SK-N-SH treated with all-trans-retinoic acid at 6 μM for 48 hours (cell line): ENCODE measurements at regions not wholly inside any gene's neighbourhood (a gene's known extent, or its start where the extent isn't known, plus 50 kb on each side); places are given as distances from the start of the nearest gene placed in this dataset.
A peak's percentile ranks its signal among the peaks of the same experiment; 100 is the strongest.

Source experiments
- ATAC-seq: fragments of 200-7000 bp; cut with Tn5 transposase; 3 replicates; pipeline ENCODE4 v1.9.1; 2020; ENCODE audit warnings: mild to moderate bottlenecking, moderate library complexity
- ARNTL ChIP-seq: fragments of 450-650 bp; formaldehyde crosslinking; IDR thresholded peaks from 2 replicates; pipeline ENCODE4 v1.5.0; 2020; ENCODE audit warnings: low read depth, mild to moderate bottlenecking, moderate library complexity, borderline replicate concordance
- BACH2 ChIP-seq: fragments of 250-450 bp; sonication (Bioruptor Pico); IDR thresholded peaks from 2 replicates; pipeline ENCODE4 v1.9.0; 2021; ENCODE audit warnings: mild to moderate bottlenecking, borderline replicate concordance
- ESRRG ChIP-seq: fragments of 250-450 bp; sonication (Bioruptor Pico); IDR thresholded peaks from 2 replicates; pipeline ENCODE4 v1.6.1; 2021; ENCODE audit warnings: mild to moderate bottlenecking
- GLIS3 ChIP-seq: fragments of 250-450 bp; sonication (Bioruptor Pico); IDR thresholded peaks from 2 replicates; pipeline ENCODE4 v1.5.0; 2020; ENCODE audit warnings: mild to moderate bottlenecking, moderate library complexity
- ISL1 ChIP-seq: fragments of 250-450 bp; sonication (Bioruptor Pico); IDR thresholded peaks from 2 replicates; pipeline ENCODE4 v2.1.2; 2022; ENCODE audit warnings: mild to moderate bottlenecking, moderate library complexity
- POU6F1 ChIP-seq: fragments of 250-450 bp; sonication (Bioruptor Pico); IDR thresholded peaks from 2 replicates; pipeline ENCODE4 v1.8.0; 2021; ENCODE audit warnings: low read depth, mild to moderate bottlenecking, moderate library complexity, borderline replicate concordance
- PPARA ChIP-seq: fragments of 250-450 bp; sonication (Bioruptor Pico); IDR thresholded peaks from 2 replicates; pipeline ENCODE4 v1.5.0; 2020; ENCODE audit warnings: mild to moderate bottlenecking, borderline replicate concordance
- SNAI2 ChIP-seq: fragments of 250-450 bp; sonication (Bioruptor Pico); IDR thresholded peaks from 2 replicates; pipeline ENCODE4 v1.5.0; 2020; ENCODE audit warnings: mild to moderate bottlenecking, moderate library complexity
- TCF4 ChIP-seq: fragments of 250-450 bp; sonication (Bioruptor Pico); IDR thresholded peaks from 2 replicates; pipeline ENCODE4 v1.8.0; 2021; ENCODE audit warnings: mild to moderate bottlenecking, moderate library complexity, borderline replicate concordance
- TOX ChIP-seq: fragments of 250-450 bp; sonication (Bioruptor Pico); IDR thresholded peaks from 2 replicates; pipeline ENCODE4 v1.8.0; 2021; ENCODE audit warnings: mild to moderate bottlenecking, moderate library complexity, borderline replicate concordance
- ZC3H10 ChIP-seq: fragments of 250-450 bp; sonication (Bioruptor Pico); IDR thresholded peaks from 2 replicates; pipeline ENCODE4 v1.5.1; 2021; ENCODE audit warnings: mild to moderate bottlenecking, moderate library complexity
- ZFP3 ChIP-seq: fragments of 250-450 bp; sonication (Bioruptor Pico); IDR thresholded peaks from 2 replicates; pipeline ENCODE4 v1.5.0; 2020; ENCODE audit warnings: mild to moderate bottlenecking, moderate library complexity
- ZFP30 ChIP-seq: fragments of 450-650 bp; formaldehyde crosslinking; IDR thresholded peaks from 2 replicates; pipeline ENCODE4 v1.5.0; 2022; ENCODE audit warnings: mild to moderate bottlenecking, moderate library complexity
- ZNF565 ChIP-seq: fragments of 450-650 bp; formaldehyde crosslinking; conservative IDR thresholded peaks from 2 replicates; pipeline ENCODE4 v1.5.0; 2020; ENCODE audit warnings: low read depth, mild to moderate bottlenecking, moderate library complexity
- ZNF70 ChIP-seq: fragments of 450-650 bp; formaldehyde crosslinking; IDR thresholded peaks from 2 replicates; pipeline ENCODE4 v1.5.0; 2020; ENCODE audit warnings: mild to moderate bottlenecking, moderate library complexity
- ZNF8 ChIP-seq: fragments of 450-650 bp; formaldehyde crosslinking; IDR thresholded peaks from 2 replicates; pipeline ENCODE4 v1.5.0; 2020; ENCODE audit warnings: mild to moderate bottlenecking, moderate library complexity
- TF ChIP-seq, protein P1 (sequence below): fragments of 250-450 bp; sonication (Bioruptor Pico); IDR thresholded peaks from 2 replicates; pipeline ENCODE4 v1.5.1; 2021; ENCODE audit warnings: mild to moderate bottlenecking, moderate library complexity
- TF ChIP-seq, protein P2 (sequence below): fragments of 250-450 bp; sonication (Bioruptor Pico); IDR thresholded peaks from 2 replicates; pipeline ENCODE4 v1.5.1; 2020; ENCODE audit warnings: low read depth, mild to moderate bottlenecking, moderate library complexity
- TF ChIP-seq, protein P3 (sequence below): fragments of 250-450 bp; sonication (Bioruptor Pico); IDR thresholded peaks from 2 replicates; pipeline ENCODE4 v1.8.0; 2020; ENCODE audit warnings: mild to moderate bottlenecking, moderate library complexity, borderline replicate concordance

DNA sequence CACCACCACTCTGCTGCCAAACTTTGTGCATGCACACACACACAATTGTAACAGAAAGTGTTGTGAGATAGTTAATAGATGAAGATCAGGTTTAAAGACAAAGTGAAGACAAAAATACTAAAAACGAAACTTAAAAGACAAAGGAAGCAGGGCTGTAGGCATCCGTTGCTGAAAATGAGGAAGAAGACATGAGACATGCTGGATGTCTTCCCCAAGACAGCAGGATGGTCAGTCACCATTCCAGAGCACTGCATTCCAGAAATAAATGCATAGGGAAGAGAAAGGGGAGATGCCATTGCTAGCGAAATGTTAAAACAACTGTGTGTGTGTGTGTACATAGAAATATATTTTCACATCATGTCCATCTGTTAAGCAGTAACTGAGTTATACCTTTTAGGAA, 520.1 kb downstream of the SUCLA2 start:
- ATAC-seq = peak; percentile 14; the same call in 2 of the 3 replicates
- TF ChIP-seq, protein P1, sequence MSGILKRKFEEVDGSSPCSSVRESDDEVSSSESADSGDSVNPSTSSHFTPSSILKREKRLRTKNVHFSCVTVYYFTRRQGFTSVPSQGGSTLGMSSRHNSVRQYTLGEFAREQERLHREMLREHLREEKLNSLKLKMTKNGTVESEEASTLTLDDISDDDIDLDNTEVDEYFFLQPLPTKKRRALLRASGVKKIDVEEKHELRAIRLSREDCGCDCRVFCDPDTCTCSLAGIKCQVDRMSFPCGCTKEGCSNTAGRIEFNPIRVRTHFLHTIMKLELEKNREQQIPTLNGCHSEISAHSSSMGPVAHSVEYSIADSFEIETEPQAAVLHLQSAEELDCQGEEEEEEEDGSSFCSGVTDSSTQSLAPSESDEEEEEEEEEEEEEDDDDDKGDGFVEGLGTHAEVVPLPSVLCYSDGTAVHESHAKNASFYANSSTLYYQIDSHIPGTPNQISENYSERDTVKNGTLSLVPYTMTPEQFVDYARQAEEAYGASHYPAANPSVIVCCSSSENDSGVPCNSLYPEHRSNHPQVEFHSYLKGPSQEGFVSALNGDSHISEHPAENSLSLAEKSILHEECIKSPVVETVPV (CRISPR knock-in tag) = no peak
- TF ChIP-seq SNAI2 (CRISPR knock-in tag) (no peak), POU6F1 (CRISPR knock-in tag) (no peak), ZC3H10 (CRISPR knock-in tag) (no peak), ZFP3 (CRISPR knock-in tag) (no peak), TOX (CRISPR knock-in tag) (no peak), ESRRG (CRISPR knock-in tag) (no peak), BACH2 (CRISPR knock-in tag) (no peak), ZNF70 (CRISPR knock-in tag) (no peak)
- TF ChIP-seq, protein P2, sequence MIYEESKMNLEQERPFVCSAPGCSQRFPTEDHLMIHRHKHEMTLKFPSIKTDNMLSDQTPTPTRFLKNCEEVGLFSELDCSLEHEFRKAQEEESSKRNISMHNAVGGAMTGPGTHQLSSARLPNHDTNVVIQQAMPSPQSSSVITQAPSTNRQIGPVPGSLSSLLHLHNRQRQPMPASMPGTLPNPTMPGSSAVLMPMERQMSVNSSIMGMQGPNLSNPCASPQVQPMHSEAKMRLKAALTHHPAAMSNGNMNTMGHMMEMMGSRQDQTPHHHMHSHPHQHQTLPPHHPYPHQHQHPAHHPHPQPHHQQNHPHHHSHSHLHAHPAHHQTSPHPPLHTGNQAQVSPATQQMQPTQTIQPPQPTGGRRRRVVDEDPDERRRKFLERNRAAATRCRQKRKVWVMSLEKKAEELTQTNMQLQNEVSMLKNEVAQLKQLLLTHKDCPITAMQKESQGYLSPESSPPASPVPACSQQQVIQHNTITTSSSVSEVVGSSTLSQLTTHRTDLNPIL (CRISPR knock-in tag) = no peak
- TF ChIP-seq, protein P3, sequence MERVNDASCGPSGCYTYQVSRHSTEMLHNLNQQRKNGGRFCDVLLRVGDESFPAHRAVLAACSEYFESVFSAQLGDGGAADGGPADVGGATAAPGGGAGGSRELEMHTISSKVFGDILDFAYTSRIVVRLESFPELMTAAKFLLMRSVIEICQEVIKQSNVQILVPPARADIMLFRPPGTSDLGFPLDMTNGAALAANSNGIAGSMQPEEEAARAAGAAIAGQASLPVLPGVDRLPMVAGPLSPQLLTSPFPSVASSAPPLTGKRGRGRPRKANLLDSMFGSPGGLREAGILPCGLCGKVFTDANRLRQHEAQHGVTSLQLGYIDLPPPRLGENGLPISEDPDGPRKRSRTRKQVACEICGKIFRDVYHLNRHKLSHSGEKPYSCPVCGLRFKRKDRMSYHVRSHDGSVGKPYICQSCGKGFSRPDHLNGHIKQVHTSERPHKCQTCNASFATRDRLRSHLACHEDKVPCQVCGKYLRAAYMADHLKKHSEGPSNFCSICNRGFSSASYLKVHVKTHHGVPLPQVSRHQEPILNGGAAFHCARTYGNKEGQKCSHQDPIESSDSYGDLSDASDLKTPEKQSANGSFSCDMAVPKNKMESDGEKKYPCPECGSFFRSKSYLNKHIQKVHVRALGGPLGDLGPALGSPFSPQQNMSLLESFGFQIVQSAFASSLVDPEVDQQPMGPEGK (CRISPR knock-in tag) = no peak
- TF ChIP-seq, all 23 proteins: peak for 0

DNA sequence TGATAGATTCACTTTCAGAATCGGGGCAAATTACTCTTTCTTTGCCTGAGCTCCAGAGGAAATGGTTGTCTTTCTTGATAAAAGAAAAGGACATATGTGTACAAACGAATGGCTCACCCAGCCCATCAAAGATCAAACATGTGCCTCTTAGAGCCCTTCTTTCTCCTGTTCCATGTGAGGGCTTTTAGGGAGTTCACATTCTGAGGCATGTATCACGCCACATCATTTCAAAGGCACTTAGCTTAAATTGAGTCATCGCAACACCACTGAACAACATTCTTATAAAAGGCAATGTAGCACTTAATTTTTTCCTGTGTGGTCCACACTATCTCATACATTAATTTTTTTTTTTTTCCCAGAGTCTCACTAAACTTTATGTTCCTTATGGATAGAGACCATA, 521.0 kb downstream of the SUCLA2 start:
- ATAC-seq = peak; percentile 81
- TF ChIP-seq PPARA (CRISPR knock-in tag) (no peak), ZNF8 (CRISPR knock-in tag) (no peak)
- TF ChIP-seq, all 23 proteins: peak for 0

DNA sequence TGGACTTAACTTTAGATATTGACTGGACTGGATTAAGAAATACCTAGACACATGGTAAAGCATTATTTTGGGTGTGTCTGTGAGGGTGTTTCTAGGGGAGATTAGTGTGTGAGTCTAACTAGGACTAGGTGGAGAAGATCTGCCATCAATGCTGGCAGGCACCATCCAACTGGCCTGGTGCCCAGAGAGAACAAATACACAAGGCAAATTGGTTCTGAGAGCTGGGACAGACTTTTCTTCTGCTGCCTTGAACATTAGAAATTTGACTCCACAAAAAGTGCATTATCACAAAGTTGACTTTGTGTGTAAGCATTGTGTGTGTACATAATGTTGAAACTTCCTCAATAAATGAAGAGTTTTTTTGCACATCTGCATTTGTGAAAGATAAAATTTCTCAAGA, 522.1 kb downstream of the SUCLA2 start:
- ATAC-seq = 0 out of 3 replicates have a peak, but pooled peaks have one; percentile 23
- TF ChIP-seq PPARA (CRISPR knock-in tag) (no peak), GLIS3 (CRISPR knock-in tag) (no peak), ZFP30 (CRISPR knock-in tag) (no peak), ZNF565 (CRISPR knock-in tag) (no peak), ARNTL (no peak), POU6F1 (CRISPR knock-in tag) (no peak), ISL1 (CRISPR knock-in tag) (no peak), ZC3H10 (CRISPR knock-in tag) (no peak), BACH2 (CRISPR knock-in tag) (no peak), ZNF8 (CRISPR knock-in tag) (no peak), ZFP3 (CRISPR knock-in tag) (no peak), TCF4 (no peak)
- TF ChIP-seq, protein P1 (CRISPR knock-in tag) = no peak
- TF ChIP-seq, protein P2 (CRISPR knock-in tag) = no peak
